ENCODE measurements at regions not wholly inside any gene's neighbourhood (a gene's known extent, or its start where the extent isn't known, plus 50 kb on each side); places are given as distances from the start of the nearest gene placed in this dataset.

DNA sequence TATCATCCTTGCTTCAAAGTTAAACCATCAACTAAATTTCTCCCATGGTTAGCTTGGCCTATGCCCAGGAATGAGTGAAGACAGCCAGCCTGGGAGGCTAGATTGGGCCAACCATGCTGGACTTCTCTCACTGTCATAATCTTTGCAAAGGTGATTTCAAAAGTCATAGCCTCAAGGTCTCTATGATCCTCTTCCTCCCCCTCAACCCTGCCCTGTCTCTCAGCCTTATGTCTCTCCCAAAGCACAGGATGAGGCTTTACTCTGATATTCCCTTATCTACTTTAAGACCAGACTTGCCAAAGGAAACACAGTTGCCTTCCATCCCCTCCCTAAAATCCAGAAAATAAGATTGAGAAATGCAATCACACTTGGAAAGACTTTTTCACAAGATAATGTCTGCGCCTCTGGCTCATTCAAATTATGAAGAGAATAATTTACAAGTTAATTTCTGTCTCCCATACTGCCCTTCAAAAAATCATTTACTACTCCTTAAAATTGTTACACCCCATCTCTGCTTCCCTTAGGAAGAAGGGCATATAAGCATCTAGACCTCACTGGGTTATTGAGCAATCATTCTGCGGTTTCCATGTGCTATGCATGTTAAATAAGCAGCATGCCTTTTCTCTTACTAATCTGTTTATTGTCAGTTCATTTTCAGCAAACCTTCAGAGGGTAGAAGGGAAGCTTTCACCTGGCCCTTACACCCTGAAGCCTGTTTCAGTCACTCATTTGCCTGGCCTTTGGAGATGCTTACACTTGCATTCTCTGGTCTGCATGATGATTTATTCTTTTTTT, 113.8 kb upstream of the ANKRD55 start:
- DNase-seq (ENCODE audit: low spot score), result peak; percentile 44

GRCh38 chr5:56346044-56346710, 113.0 kb upstream of the ANKRD55 start:
- no peak for DNase-seq (ENCODE audit: low spot score)

GRCh38 chr5:56345352-56345751, 112.2 kb upstream of the ANKRD55 start:
- DNase-seq (ENCODE audit: low spot score), result no peak

DNA sequence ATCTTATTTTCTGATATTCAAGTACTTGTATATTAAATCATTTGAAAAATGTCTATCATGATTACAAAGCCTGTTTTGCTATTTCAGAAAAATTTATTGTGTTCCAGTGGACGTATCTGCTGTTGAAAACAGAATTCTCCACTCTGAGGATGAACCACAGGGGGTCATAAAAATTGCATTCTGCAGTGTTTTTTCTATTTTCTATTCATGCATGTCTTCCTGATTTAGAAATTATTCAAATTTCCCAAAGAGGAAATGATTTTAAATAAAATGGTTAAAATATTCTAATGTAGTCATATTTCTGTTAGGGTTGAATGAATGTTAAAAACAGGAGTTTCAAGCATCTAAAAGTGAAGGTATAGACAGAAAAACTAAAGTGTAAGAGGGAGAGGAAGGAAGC, 111.5 kb upstream of the ANKRD55 start:
- DNase-seq (ENCODE audit: low spot score), result no peak

- DNase-seq (ENCODE audit: low spot score), result no peak
Observed at GRCh38 chr5:56343988-56344387, 110.9 kb upstream of the ANKRD55 start.

- no peak for DNase-seq (ENCODE audit: low spot score)
Observed at GRCh38 chr5:56342616-56343015, 109.5 kb upstream of the ANKRD55 start.

- no peak for DNase-seq (ENCODE audit: low spot score)
Observed at GRCh38 chr5:56340196-56340980, 107.3 kb upstream of the ANKRD55 start.

DNA sequence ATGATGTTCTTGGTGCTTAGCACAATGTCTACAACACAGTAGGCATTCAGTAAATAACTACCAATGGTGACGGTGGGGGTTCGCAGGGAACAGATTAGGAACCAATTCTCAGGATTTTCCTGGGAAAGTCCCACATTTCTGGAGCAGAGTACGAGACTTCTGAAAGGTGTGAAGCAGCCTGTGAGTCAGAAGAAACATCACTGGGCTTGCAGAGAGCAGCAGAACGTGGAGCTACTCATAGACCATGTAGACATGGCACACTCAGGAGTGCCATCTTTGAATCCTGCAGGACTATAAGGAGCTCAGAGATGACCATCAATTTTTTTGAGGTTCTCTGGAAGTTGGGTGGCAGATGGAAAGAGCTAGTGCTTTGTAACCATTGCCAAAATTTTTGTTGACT, 106.6 kb upstream of the ANKRD55 start:
- DNase-seq (ENCODE audit: low spot score), result no peak

GRCh38 chr5:56337715-56338319, 104.7 kb upstream of the ANKRD55 start:
- no peak for DNase-seq (ENCODE audit: low spot score)

- no peak for DNase-seq (ENCODE audit: low spot score)
Observed at GRCh38 chr5:56335212-56335611, 102.1 kb upstream of the ANKRD55 start.

DNA sequence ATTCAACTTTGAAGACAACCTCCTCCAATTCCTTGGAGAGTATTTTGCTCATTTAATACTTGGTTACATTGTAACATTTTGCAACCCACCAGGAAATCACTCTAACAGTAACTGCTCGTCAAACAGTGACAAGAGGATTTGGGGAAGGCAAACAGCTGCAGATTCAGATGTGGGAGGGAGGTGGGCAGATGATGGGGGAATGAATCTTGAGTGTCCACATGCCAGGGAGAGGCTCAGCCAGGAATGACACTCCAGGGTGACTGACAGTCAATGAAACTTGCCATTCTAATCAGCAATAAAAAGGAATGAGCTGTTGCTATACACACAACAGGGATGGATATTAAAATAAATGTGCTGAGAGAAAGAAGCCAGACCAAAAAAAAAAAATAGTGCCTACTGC, 97.7 kb upstream of the ANKRD55 start:
- no peak for DNase-seq (ENCODE audit: low spot score)

- no peak for DNase-seq (ENCODE audit: low spot score)
Observed at GRCh38 chr5:56330167-56330566, 97.0 kb upstream of the ANKRD55 start.

- no peak for DNase-seq (ENCODE audit: low spot score)
Observed at GRCh38 chr5:56329652-56330051, 96.5 kb upstream of the ANKRD55 start.

GRCh38 chr5:56328753-56329560, 95.8 kb upstream of the ANKRD55 start:
- no peak for DNase-seq (ENCODE audit: low spot score)

- no peak for DNase-seq (ENCODE audit: low spot score)
Observed at GRCh38 chr5:56327809-56328208, 94.7 kb upstream of the ANKRD55 start.

- DNase-seq (ENCODE audit: low spot score), result no peak
Observed at GRCh38 chr5:56326770-56327169, 93.6 kb upstream of the ANKRD55 start.

- no peak for DNase-seq (ENCODE audit: low spot score)
Observed at GRCh38 chr5:56326116-56326515, 93.0 kb upstream of the ANKRD55 start.

DNA sequence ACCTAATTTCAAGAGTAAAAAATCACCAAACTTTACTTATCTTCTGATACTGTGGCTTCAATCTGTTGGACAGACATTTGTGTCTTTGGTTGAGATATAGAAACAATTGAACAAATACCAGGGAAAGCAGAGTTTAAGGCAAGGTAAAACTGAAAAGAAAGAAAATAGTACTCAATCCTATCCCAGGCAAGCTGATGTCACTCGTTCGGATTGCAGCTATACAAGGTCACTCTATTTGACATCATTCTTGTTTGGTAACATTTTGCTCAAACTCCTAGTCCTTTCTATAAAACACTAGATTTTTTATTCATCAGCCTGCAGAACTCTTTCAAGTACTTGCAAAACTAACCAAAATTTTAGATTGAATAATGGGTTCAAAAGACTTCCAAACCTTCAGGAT, 91.9 kb upstream of the ANKRD55 start:
- DNase-seq (ENCODE audit: low spot score), result no peak

DNA sequence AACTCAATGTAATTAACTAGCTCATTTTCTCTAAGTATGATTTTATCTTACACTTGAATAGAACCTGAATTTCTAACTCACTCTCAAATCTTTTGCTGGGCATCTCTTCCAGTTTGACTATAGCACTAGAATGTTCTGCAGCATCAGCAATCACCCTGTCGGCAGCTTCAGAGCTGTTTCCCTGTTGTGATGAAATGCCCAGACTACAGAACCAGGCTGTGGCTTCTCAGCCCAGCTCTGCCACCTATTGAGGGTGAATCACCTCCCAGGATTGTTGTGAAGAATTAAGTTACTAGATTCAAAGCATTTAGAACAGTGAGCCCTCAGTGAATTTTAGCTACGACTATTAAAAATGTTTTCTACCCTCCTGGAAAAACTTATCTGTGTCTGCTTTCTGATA, 90.4 kb upstream of the ANKRD55 start:
- DNase-seq (ENCODE audit: low spot score), result peak; percentile 62

DNA sequence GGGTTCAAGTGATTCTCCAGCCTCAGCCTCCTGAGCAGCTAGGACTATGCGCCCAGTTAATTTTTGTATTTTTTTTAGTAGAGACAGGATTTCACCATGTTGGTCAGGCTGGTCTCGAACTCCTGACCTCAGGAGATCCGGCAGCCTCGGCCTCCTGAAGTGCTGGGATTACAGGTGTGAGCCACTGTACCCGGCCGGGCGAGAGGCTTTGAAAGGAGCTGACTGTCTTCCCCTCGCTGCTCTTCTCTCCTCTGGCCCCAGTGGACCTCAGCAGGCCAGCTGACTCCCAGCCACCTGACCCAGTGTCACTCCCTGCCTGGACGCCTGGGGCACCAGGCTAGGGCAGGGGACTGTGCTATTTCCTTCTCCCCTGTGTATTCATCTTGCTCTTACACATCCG, 89.5 kb upstream of the ANKRD55 start:
- no peak for DNase-seq (ENCODE audit: low spot score)

GRCh38 chr5:56321236-56321881, 88.2 kb upstream of the ANKRD55 start:
- DNase-seq (ENCODE audit: low spot score), result no peak
